ENCODE measurements at regions not wholly inside any gene's neighbourhood (a gene's known extent, or its start where the extent isn't known, plus 50 kb on each side); places are given as distances from the start of the nearest gene placed in this dataset.
"Not testable (repeated sequence)": the region's sequence is repeated elsewhere in the genome, so short reads cannot be mapped to it uniquely, and the experiment has no call there.

DNA sequence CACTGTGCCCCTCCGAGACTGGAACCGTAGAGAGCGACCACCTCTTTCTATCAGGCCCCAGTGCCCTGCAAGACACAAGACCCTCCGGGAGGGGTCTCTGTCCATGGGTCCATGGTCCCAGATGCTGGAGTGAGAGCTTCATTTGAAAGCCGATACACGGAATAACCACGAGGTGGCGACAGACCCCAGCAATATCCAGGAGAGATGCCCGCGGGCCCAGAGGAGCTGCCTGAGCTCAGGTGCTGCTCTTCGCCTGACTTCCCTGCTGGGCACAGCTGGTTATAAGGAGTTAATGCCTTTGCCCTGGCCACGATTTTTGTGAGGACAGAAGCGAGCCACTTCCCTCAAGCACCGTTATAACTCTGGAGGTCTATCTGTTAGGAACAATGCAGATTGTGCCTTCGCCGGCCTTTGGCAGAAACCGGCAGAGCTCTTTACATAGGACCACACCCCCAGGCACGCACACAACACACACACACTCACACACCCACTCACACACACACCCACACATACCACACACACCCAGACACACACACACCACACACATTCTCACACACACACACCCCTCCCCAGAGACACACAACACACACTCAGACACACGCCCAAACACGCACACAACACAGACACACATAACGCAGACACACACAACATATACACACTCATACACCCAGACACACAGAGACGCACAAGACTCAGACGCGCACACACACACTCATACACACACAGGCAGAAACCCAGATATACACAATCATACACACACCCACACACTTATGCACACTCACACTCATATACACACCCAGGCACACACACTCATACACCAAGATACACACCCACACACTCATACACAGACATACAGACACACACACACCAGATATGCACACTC is 436.4 kb downstream of the SOX9 start:
- peak; percentile 32 for DNase-seq (ENCODE audit: low read depth)

GRCh38 chr17:72558971-72559476 is 438.2 kb downstream of the SOX9 start:
- DNase-seq (ENCODE audit: low read depth) = no peak

DNA sequence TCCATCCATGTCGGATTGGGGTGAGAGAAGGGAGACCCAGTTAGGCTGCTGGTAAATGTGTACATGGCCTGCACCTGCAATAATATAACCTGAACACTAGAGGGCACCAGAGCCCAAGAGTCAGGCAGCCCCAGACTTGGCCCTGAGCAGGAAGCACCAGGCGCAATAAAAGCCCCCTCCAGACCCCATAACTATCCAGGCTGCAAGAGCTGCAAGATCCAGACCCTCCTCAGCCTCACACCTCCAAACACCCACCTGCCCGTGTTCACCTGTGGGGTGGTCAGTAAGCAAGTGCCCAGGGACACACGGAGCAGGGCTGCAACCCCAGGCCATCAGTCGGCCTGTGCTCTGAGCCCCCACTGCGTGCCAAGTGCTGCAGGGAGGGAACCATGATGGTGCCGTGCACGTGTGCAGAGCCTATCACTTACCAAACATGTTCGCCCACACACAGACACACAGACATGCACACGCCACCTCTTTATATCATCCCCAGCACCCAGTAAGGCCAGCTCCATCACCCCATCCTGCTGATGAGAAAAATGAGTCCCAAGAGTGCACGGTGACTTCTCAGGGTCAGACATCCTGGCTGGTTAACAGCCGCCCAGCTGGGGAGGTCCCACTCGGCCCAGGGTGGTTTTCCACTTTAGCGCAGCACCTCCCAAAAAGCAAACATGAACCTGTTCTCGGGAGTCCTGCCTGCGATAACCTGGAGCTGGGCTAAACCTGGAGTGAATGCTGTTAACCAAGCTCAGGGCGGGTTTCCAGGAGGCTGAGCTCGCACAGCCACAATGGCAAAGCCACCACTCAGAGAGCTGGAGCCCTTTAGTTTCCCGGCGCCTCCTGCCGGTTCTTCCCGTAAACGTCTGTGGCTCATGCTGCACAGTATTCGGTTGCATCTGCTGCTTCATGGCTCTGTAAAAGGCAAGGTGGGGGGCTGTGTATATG is 439.8 kb downstream of the SOX9 start:
- no peak for DNase-seq (ENCODE audit: low read depth)

DNA sequence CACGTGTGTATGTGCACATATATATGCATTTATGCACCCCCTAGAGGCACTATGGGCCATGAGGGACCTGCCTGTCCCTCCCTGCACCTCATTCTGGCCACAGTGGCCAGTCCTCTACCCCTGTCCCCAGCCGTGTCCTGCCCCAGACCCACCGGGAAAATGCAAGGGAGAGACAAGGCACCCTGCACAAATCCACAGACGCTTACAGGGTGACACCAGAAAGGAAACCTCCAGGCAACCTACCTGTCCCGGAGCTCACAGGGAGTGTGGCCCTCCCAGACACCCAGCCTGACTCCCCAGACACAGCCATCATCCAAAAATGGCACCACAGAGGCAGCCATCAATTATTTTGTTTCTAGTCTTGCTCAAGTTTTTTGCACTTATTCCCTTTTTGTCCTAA is 440.4 kb downstream of the SOX9 start:
- DNase-seq (ENCODE audit: low read depth) = no peak

GRCh38 chr17:72561680-72562079 is 440.9 kb downstream of the SOX9 start:
- DNase-seq (ENCODE audit: low read depth) = no peak

- DNase-seq (ENCODE audit: low read depth) = no peak
Measured at GRCh38 chr17:72562615-72563188, 441.9 kb downstream of the SOX9 start.

DNA sequence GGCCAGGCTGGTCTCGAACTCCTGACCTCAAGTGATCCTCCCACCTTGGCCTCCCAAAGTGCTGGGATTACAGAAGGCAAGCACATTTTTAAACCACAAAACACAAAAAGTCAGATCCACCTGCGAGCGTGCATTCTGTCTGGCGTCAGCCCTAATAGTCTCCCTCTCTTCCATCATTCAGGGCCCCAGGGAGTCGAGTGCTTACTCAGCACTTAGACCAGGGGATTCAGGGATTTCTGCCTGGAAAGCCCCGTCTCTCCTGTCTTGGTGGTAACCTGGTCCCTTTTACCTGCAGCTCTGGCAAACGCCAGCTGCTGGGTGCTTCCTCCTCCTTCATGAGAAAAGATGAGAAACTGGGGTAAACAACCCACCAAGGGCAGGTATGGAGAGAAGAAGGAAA is 443.1 kb downstream of the SOX9 start:
- no peak for DNase-seq (ENCODE audit: low read depth)

GRCh38 chr17:72565006-72565405 is 444.2 kb downstream of the SOX9 start:
- DNase-seq (ENCODE audit: low read depth) = no peak

DNA sequence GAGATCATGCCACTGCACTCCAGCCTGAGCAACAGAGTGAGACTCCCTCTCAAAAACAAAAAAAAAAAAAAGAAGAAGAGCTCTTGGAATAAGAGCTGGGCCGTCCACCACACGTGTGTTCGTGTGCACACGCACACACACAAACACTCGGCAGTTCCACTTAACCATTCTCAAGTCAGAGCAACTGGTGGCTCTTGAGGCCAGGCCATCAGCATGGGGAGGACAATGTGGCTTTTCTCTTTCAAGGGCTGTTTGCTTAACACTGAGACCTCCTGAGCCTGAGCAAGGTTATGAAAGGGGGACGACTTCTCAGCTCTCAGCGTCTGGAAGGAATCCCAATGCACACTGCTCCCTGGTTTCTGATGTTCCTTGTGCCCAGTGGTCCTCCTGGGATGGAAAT is 444.9 kb downstream of the SOX9 start:
- DNase-seq (ENCODE audit: low read depth) = no peak

GRCh38 chr17:72566671-72567484 is 446.1 kb downstream of the SOX9 start:
- DNase-seq (ENCODE audit: low read depth) = no peak

GRCh38 chr17:72567774-72568173 is 447.0 kb downstream of the SOX9 start:
- DNase-seq (ENCODE audit: low read depth) = no peak

GRCh38 chr17:72569148-72569946 is 448.5 kb downstream of the SOX9 start:
- no peak for DNase-seq (ENCODE audit: low read depth)

DNA sequence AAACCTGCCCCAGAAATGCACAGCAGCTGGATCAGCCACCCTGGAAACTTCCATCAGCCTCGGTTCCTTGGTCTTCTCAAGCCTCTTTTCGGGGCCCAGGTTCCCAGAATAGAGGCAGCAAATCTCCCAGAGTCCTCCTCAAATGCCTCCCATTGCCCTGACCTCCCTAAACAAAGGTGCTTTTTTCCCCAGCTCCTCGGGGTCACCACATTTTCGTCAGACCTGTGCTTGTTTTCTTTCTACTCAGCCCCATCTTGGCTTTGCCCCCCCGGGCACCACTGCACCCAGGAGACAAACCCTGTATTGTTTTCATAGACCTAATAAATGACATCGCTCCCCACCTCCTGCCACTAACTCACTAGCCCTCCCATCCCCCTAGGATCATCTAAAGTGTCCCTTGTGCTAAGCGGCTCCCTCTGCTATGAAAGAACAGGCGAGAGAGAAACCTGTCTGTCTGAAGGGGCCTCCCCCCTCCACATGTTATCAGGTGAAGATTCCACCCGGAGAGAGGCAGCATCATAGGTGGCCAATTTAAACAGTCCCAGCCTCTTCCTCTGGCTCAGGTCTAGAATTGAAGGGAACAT is 451.1 kb downstream of the SOX9 start:
- no peak for DNase-seq (ENCODE audit: low read depth)

DNA sequence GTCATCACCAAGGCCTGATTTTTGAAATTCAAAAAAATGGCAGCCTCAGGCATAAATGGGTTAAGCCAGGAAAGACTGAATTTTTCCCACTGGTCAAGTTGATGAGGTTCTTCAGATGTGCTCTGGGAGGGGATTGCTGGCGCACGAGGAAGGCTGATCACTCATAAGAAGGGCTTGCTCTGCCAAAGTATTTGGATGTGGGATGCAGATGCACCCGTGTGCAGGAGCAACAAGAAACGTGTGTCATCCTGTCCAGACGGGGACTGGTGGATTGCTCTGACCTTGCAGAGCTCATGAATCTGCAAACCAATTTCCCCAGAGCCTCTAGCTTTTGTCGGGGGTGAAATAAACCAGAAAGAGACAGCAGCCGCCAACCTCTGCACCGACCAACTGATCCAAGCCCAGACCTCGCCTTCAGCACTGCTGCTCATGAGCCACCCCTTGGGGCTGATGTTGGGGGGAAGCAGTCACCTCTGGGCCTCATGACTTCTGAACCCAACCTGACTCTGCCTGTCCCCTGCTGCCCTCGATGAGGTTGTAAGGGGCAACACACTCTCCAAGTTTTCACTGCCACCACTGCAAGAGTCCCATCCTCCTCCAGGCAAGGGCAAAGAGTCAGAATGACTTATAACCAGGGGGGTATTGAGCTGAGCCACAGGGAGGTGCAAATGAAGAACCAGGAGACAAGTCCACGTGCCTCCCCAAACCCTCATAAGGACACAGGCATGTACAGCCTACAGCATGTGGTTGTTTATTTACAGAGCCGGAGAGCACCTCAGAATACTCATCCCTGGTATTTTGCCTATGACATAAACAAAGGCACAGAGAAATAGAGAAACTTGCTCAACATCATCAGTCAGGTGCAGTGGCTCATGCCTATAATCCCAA is 452.0 kb downstream of the SOX9 start:
- no peak for DNase-seq (ENCODE audit: low read depth)

GRCh38 chr17:72573492-72573801 is 452.6 kb downstream of the SOX9 start:
- DNase-seq (ENCODE audit: low read depth) = not testable (repeated sequence)

- no peak for DNase-seq (ENCODE audit: low read depth)
Measured at GRCh38 chr17:72574675-72575510, 454.1 kb downstream of the SOX9 start.

DNA sequence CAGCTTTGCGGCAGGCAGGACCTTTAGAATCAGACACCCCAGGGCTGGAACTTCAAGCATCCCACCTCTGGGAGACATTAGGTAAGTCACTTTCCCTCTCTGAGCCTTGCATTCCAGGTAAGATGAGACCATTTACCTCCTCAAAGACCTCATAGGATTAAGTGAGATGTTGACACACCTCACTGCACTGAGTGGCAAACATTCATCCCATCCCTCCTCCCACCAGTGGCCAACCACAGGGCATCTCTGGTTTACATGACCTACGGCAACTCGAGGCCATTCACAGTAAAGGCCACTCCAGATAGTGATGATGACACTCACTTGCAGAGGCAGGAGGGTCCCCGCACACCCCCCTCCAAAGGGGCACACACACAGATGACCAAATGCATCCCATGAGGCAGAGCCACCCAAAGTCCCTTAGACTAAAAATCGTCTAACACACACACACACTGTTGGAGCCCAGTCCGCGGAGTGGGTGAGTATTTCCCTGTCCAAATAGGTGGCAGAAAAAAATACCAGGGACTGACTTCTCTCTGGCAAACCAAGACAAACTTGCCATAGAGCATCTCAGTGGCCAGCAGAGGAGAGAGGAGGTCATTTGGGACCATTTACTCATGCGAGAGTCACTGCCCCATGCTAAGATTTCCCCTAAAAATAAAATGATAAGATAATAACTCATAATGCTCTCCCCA is 454.9 kb downstream of the SOX9 start:
- no peak for DNase-seq (ENCODE audit: low read depth)

DNA sequence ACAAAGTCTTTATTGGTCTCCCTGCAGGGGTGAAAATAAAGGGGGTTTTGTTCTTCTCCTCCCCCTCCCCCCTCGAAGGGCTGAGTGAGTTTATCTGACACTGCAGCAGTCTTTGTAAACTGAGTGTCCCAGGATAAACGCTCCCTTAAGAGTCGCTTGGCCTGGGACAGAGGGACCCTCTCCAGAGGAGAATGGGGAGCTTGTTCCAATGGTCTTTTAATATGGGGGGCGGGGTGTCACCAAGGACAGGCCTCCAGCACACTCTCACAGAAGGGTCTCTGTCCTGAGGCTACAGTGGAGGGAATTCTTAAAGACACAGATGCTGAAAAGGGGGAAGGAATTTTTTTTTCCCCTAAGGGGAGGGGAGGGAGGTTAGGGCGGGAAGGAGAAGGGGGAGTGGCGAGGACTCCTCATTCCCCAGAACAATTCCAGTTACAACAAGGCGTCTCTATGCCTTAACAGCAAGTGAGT is 455.5 kb downstream of the SOX9 start:
- DNase-seq (ENCODE audit: low read depth) = no peak

Data from activated T-helper 9 cell treated with anti-CD3 and anti-CD28 coated beads, Interleukin-2, amount 50 U/mL, for 16 hours (primary cell).